ENCODE measurements at regions not wholly inside any gene's neighbourhood (a gene's known extent, or its start where the extent isn't known, plus 50 kb on each side); places are given as distances from the start of the nearest gene placed in this dataset.

DNA sequence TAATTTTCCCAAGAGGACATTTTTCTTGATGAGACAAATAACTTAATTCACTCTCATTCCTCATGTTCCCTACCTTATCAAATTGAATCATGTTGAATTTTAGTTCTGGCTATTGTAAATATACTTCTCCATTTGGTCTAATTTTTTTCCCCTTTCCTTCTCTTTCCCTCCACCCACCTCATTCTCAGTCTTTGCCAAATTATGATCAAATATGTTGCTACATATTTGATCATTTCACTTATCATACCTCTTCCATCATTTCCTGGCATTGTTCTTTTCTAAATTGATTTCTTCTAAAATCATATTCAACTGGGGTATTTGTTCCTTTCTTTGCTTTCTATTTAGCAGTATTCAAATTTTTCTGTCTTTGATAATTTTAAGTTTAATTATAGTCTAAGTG is 52.3 kb downstream of the HDGFL1 start:
- DNase-seq (ENCODE audit: low read depth), result no peak

GRCh38 chr6:22622351-22622750 is 53.0 kb downstream of the HDGFL1 start:
- DNase-seq (ENCODE audit: low read depth), result no peak

DNA sequence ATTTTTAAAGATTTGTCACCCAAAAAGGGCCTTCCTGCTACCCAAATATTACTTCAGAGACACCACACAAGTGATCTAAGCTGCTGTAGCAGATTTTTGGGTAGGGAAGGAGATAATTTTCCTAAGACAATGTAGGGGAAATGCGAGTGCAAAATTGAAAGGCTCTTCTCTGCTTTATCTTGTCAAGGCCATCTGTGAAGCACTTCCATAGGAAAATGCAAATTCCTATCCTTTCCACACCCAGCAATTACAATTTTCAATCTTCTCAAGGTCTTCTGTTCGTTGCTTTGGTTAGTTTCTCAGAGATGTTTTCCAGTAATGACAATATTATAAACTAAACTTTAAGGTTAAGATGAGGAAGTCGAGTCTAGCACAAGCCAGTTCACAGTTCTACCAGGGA is 53.4 kb downstream of the HDGFL1 start:
- no peak for DNase-seq (ENCODE audit: low read depth)

DNA sequence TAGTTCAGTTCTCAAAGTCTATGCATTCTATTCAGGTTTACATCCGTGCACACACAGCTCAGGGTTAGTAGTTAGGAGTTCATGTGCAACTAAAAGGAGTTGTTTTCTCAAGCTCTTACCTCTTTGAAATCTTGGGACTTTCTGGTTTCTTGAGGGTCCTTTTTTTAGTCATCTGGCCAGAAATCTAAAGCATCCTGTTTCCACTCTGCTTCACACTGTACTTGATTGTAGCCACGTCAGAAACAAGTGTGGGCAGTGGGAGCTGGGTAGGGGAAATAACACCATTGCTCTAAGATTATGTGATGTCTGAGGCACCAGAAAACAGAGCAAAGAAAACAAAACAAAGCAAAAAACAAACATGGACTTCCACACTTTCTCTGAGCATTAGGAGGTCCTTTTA is 58.3 kb downstream of the HDGFL1 start:
- no peak for DNase-seq (ENCODE audit: low read depth)

GRCh38 chr6:22631091-22631490 is 61.7 kb downstream of the HDGFL1 start:
- no peak for DNase-seq (ENCODE audit: low read depth)

DNA sequence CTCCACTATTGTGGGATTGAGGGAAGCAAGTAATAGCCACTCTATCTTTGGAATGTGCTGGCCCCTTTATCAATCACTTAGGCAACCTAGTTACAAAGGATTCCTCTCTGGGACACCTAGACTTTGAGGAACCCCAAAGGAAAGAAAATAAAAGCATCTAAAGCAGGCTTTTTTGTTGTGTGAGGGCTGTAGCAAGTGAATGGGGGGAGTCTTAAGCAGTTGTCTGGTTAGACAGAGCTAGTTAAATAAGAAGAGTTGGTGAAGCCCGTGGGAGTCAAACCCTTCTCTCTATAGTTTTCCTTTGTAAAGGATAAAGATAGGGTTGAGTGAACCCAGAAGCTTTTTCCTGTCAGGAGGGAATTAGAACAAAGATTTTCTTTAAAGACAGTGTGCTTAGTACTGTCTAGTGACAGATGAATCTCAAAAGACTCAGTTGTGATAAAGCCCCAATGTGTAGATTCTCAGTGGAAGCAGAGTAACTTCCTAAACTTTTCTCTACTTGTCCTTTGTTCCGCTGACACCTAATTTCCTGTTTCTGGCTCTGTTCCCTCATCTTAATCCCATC is 63.3 kb downstream of the HDGFL1 start:
- DNase-seq (ENCODE audit: low read depth), result no peak

GRCh38 chr6:22636452-22636851 is 67.1 kb downstream of the HDGFL1 start:
- DNase-seq (ENCODE audit: low read depth), result no peak

DNA sequence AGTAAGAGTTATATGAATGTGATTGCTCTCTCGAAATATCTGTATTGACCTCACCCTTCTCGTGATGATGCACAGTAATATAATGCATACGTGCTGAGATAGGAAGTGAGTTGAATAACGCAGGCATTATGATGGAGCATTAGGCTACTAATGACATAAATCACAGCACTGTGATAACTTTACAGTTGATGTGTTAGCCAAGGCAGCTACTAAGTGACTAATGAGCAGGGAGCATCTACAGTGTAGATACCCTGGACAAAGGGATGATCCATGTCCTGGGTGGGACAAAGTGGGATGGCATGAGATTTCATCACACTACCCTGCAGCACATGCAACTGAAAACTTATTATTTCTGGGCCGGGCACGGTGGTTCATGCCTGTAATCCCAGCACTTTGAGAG is 68.4 kb downstream of the HDGFL1 start:
- DNase-seq (ENCODE audit: low read depth), result no peak

DNA sequence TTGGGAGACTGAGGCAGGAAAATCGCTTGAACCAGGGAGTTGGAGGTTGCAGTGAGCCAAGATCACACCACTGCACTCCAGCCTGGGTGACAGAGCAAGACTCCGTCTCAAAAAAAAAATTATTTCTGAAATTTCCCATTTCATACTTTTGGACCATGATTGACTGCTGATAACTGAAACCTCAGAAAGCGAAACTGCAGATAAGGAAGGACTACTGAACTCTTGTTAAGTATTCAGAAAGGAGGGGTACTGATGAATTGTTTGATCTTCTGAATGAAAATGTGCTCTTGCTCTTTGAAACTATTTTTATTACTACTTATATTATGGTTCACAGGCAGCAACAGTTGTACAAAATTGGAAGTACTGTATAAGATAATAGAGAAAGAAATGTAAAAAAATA is 69.0 kb downstream of the HDGFL1 start:
- no peak for DNase-seq (ENCODE audit: low read depth)

DNA sequence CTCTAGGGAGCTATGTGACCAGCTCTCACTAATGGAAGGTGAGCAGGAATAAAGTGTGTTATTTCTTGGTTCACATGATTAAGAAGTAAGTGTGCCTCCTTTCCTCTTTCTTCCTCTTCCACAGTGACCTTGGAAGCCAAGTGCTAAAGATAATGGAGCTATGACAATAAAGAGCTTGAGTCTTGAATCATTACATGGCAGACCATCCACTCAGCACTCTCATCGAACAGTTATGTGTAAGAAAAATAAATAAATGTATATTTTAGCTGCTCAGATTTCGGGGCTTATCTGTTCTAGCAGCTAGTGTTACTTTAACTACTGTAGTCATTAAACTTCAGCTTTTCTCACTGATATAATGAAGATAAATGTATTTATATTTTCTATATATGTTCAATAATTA is 72.9 kb downstream of the HDGFL1 start:
- no peak for DNase-seq (ENCODE audit: low read depth)

- DNase-seq (ENCODE audit: low read depth), result no peak
Measured at GRCh38 chr6:22643780-22644179, 74.4 kb downstream of the HDGFL1 start.

GRCh38 chr6:22647719-22648118 is 78.4 kb downstream of the HDGFL1 start:
- no peak for DNase-seq (ENCODE audit: low read depth)

DNA sequence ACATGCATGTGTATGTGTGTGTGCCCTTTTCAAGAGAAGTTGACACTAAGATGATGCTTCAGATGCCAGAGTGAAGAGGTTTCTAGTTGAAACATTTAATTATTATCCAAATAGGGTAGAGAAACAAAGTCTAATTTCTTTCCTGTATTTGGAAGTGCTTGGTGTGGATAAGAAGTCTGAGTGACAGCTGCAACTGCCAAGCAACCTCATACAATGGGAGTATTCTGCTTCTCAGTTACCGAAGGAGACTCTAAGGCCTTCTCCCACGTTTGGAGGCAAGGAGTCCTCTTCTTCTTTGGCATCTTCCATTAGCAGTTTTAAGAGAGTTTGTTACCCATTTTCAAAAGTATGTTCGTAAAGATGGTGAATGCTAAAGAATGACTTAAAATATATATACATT is 82.4 kb downstream of the HDGFL1 start:
- no peak for DNase-seq (ENCODE audit: low read depth)

DNA sequence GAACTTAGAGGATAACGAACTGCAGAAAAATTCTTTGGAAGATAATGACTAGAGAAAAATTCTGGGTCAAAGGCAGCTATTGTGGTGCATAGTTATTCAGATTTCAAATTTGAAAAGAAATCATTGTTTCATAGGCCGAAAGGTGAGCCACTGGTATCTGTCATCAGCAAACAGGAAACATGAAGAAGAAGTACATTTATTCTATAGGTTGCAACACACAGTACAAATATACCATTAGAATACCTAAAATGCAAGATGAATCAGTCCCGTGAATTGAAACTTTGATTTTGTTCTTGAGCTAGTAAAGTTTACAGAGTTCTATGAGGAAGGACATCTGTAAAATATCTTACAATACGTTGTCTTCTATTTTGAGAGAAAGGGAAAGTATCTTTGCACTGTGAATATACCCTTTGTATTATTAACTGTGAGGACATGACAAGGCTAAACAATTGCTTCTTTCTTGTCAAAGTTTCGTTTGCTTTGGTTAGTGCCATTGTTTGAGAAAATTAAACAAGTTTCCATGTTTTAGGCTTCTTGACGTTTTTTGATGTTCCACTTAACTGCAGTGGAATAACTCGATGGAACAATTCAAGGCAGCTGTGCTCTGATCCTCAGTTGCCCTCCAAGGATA is 84.7 kb downstream of the HDGFL1 start:
- no peak for DNase-seq (ENCODE audit: low read depth)

DNA sequence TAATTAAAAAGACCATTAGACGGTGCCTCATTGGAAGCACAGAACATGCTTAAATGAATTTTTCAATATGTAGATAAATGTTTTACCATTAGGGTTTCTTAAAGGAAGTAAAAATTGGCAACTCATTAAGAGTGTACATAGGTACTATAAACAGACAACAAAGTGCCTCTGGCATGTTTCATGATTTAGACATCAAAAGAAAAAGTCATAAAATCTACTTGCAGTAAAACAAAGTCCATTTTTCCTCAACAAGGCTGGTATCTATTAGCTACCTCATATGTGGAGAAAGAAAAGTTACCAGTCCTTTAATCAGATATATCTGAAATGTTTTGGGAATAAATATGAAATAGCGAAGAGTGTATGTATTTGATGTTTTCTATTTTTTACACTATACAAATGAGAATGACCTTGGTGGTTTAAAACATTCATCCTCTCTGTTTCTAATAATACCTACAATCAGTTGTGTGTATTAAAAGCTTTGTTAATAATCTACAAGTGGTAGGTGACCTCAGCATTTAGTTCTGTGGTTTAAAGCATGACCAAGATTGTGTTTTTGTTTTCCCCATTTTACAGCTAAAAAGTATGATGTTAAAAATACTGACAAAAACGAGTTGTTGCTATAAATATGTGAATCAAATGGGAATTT is 87.5 kb downstream of the HDGFL1 start:
- DNase-seq (ENCODE audit: low read depth), result no peak

GRCh38 chr6:22657352-22657980 is 88.1 kb downstream of the HDGFL1 start:
- DNase-seq (ENCODE audit: low read depth), result no peak

- no peak for DNase-seq (ENCODE audit: low read depth)
Measured at GRCh38 chr6:22658183-22658582, 88.8 kb downstream of the HDGFL1 start.

DNA sequence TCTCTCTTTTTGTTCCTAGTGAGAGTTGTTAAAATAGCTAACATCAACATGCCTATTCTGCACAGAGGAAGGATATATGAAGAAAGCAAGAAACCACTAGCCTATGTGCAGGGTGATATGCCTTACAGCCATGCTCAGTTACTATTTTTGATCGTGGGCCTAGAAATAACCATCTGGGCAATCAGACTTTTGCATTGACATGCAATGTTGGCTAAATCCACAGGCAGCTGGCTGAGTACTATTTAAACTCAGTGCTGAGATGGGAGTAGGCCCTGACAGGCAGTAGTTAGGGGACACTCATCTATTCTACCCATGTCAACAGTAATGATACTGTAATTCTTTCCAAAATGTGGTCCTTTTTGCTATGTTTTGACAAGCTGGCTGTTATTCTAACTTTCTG is 89.6 kb downstream of the HDGFL1 start:
- no peak for DNase-seq (ENCODE audit: low read depth)

- DNase-seq (ENCODE audit: low read depth), result no peak
Measured at GRCh38 chr6:22664968-22665367, 95.6 kb downstream of the HDGFL1 start.

GRCh38 chr6:22666021-22666420 is 96.7 kb downstream of the HDGFL1 start:
- no peak for DNase-seq (ENCODE audit: low read depth)

DNA sequence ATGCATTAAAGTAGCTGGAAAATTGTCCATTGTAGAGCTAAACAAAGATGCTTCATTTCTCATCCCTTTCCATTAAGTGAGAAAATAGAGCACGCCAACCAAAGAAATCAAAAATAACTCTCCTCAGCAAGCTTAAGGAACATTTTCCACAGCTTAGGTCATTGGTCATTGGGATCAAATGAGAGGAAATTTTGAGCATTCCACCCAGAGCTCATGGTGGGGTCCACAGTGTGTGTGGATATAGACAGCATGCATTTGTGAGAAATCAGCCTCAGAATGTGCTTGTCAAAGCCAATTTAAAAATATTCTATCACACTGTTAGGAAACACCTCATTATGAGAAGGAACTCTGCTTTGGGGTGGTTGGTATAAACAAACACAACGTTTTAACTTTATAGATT is 97.2 kb downstream of the HDGFL1 start:
- no peak for DNase-seq (ENCODE audit: low read depth)

GRCh38 chr6:22667855-22668254 is 98.5 kb downstream of the HDGFL1 start:
- DNase-seq (ENCODE audit: low read depth), result no peak

DNA sequence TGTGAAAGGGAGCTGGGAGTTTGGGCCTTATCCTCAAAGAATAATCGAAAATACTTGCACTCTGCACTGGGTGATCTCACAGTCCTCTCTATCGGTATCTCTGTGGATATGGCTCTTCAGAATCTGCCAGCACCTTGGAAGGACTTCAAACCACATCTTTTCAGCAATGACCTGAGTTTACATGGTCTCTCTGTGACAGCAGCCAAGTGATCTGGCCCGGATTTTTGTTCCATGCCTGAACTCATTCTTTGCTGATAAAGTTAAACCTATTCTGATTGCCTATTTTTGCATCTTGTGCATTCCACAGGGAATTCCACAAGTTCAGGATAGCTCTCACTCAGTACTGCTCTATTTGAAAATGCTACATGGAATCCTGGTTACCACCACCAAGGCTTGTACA is 98.9 kb downstream of the HDGFL1 start:
- no peak for DNase-seq (ENCODE audit: low read depth)

- no peak for DNase-seq (ENCODE audit: low read depth)
Measured at GRCh38 chr6:22668717-22669116, 99.4 kb downstream of the HDGFL1 start.

All from CMK (cell line).